SK-N-SH (cell line): ENCODE measurements at regions not wholly inside any gene's neighbourhood (a gene's known extent, or its start where the extent isn't known, plus 50 kb on each side); places are given as distances from the start of the nearest gene placed in this dataset.

Experiments
- CTCF ChIA-PET: fragments of 300-600, 350-600 bp; formaldehyde crosslinking; extraction: SDS; loops from one replicate; lab custom pipeline; 2021; lab: Yijun Ruan, JAX
- POLR2A ChIA-PET: fragments of 350-600 bp; sonication (Branson Sonifier 250); formaldehyde crosslinking; extraction: SDS; loops from one replicate; lab custom pipeline; 2020; ENCODE audit warnings: antibody characterized with exemption, inconsistent platforms; lab: Yijun Ruan, JAX
- DNase-seq: peaks from one replicate; pipeline ENCODE4 v3.0.0; 2012
- H2AFZ ChIP-seq: fragments of 200-600 bp; sonication (generic); 2 replicates; pipeline ENCODE4 v1.8.1; 2016; ENCODE audit warnings: antibody characterized with exemption, mild to moderate bottlenecking, low read depth
- H3F3A ChIP-seq: fragments of 200-600 bp; sonication (generic); replicated peaks from 2 replicates; pipeline ENCODE3; 2016; ENCODE audit warnings: antibody characterized with exemption, mild to moderate bottlenecking; ENCODE audit not compliant: insufficient read depth
- H3K27ac ChIP-seq, 2 experiments: fragments of 200-500 bp in 1 of 2; fragments of 200-600 bp in 1 of 2; sonication (Bioruptor generic) in 1 of 2; sonication (generic), shearing (Covaris generic) in 1 of 2; 2 replicates each; pipeline versions ENCODE4 v1.5.1 to v1.6.1; 2014 to 2016; ENCODE audit warnings: low read depth in 2 of 2, inconsistent platforms in 1 of 2, low read length in 1 of 2, mild to moderate bottlenecking in 1 of 2, mixed read lengths in 1 of 2
- H3K27me3 ChIP-seq: fragments of 200-600 bp; sonication (generic), shearing (Covaris generic); 2 replicates; pipeline ENCODE4 v1.6.1; 2016; ENCODE audit warnings: mixed run types; ENCODE audit not compliant: insufficient read depth
- H3K36me3 ChIP-seq, 2 experiments: fragments of 200-500 bp in 1 of 2; fragments of 200-600 bp in 1 of 2; sonication (Bioruptor generic) in 1 of 2; sonication (generic) in 1 of 2; replicated peaks in 1 of 2; 2 replicates each; pipeline versions ENCODE3 to v1.5.1; 2014 to 2016; ENCODE audit warnings: low read length in 1 of 2, mild to moderate bottlenecking in 1 of 2; ENCODE audit not compliant: insufficient read depth in 2 of 2, control insufficient read depth in 1 of 2
- H3K4me1 ChIP-seq, 2 experiments: fragments of 200-500 bp in 1 of 2; fragments of 200-600 bp in 1 of 2; sonication (Bioruptor generic) in 1 of 2; sonication (generic), shearing (Covaris generic) in 1 of 2; 2 replicates each; pipeline versions ENCODE4 v1.5.1 to v1.6.1; 2014 to 2016; ENCODE audit warnings: low read depth in 1 of 2, low read length in 1 of 2, mixed run types in 1 of 2; ENCODE audit not compliant: insufficient read depth in 2 of 2, control insufficient read depth in 1 of 2
- H3K4me2 ChIP-seq: fragments of 200-600 bp; sonication (generic), shearing (Covaris generic); 2 replicates; pipeline ENCODE4 v1.6.1; 2017; ENCODE audit warnings: mixed run types
- H3K4me3 ChIP-seq, 2 experiments: fragments of 200-500 bp in 1 of 2; fragments of 200-600 bp in 1 of 2; sonication (Bioruptor generic) in 1 of 2; sonication (generic), shearing (Covaris generic) in 1 of 2; 2 replicates each; pipeline versions ENCODE4 v1.5.1 to v1.8.1; 2014 to 2016; ENCODE audit warnings: low read depth in 2 of 2, inconsistent platforms in 1 of 2, low read length in 1 of 2, mild to moderate bottlenecking in 1 of 2, mixed read lengths in 1 of 2, moderate library complexity in 1 of 2
- H3K79me2 ChIP-seq: fragments of 200-600 bp; sonication (generic); 2 replicates; pipeline ENCODE4 v1.8.1; 2017; ENCODE audit warnings: mild to moderate bottlenecking; ENCODE audit not compliant: insufficient read depth
- H3K9ac ChIP-seq: fragments of 200-600 bp; sonication (generic); 2 replicates; pipeline ENCODE4 v1.6.1; 2017; ENCODE audit warnings: mixed run types
- H3K9me2 ChIP-seq: fragments of 200-600 bp; sonication (generic); 2 replicates; pipeline ENCODE4 v1.6.1; 2017; ENCODE audit warnings: mixed run types
- H3K9me3 ChIP-seq: fragments of 200-600 bp; sonication (generic); 2 replicates; pipeline ENCODE4 v1.6.1; 2017; ENCODE audit warnings: mixed run types, mild to moderate bottlenecking, moderate library complexity
- H4K20me1 ChIP-seq: fragments of 200-600 bp; sonication (generic); 2 replicates; pipeline ENCODE4 v1.6.1; 2017; ENCODE audit warnings: mild to moderate bottlenecking, mixed run types; ENCODE audit not compliant: insufficient read depth
- FOXJ3 ChIP-seq: sonication (generic); formaldehyde crosslinking; IDR thresholded peaks from 2 replicates; pipeline ENCODE4 v1.5.1; 2020; ENCODE audit warnings: mild to moderate bottlenecking, missing genetic modification reagents
- JUND ChIP-seq: IDR thresholded peaks from 2 replicates; pipeline ENCODE4 v1.4.0; 2012
- MEF2A ChIP-seq: IDR thresholded peaks from 2 replicates; pipeline ENCODE4 v1.4.0; 2012; ENCODE audit warnings: low read depth, borderline replicate concordance
- MXI1 ChIP-seq: IDR thresholded peaks from 2 replicates; pipeline ENCODE4 v1.6.1; 2012; ENCODE audit warnings: mild to moderate bottlenecking, low read depth, low read length, improper control_type of control experiment
- POLR2AphosphoS5 ChIP-seq: IDR thresholded peaks from 2 replicates; pipeline ENCODE4 v1.6.1; 2012; ENCODE audit warnings: low read depth, low read length
- RCOR1 ChIP-seq: fragments of 150-350 bp; IDR thresholded peaks from 2 replicates; pipeline ENCODE4 v1.6.1; 2017; ENCODE audit warnings: antibody characterized with exemption, low read length
- RXRA ChIP-seq: IDR thresholded peaks from 2 replicates; pipeline ENCODE4 v1.4.0; 2012; ENCODE audit warnings: low read depth, mild to moderate bottlenecking, borderline replicate concordance
- SIN3A ChIP-seq: IDR thresholded peaks from 2 replicates; pipeline ENCODE4 v1.6.1; 2012; ENCODE audit warnings: low read depth, mild to moderate bottlenecking, low read length, moderate library complexity, borderline replicate concordance
- SMC3 ChIP-seq: IDR thresholded peaks from 2 replicates; pipeline ENCODE4 v1.6.1; 2012; ENCODE audit warnings: low read depth, low read length, improper control_type of control experiment
- TAF1 ChIP-seq: IDR thresholded peaks from 2 replicates; pipeline ENCODE4 v1.6.1; 2012; ENCODE audit warnings: low read depth, mild to moderate bottlenecking, low read length, moderate library complexity, borderline replicate concordance
- WGBS: methylation state at CpG from one replicate; pipeline ENCODE4 v1.1.6; 2017; ENCODE audit warnings: low lambda C conversion rate; 5-methylcytosine and 5-hydroxymethylcytosine counted together
- TF ChIP-seq, protein P1 (sequence below): IDR thresholded peaks from 2 replicates; pipeline ENCODE4 v1.4.0; 2012; ENCODE audit warnings: low read depth, borderline replicate concordance
- TF ChIP-seq, protein P2 (sequence below): fragments of 200-600 bp; sonication (generic); IDR thresholded peaks from 2 replicates; pipeline ENCODE4 v1.6.1; 2017; ENCODE audit warnings: antibody characterized with exemption, mild to moderate bottlenecking, moderate library complexity
- TF ChIP-seq, protein P3 (sequence below): fragments of 150-350 bp; IDR thresholded peaks from 2 replicates; pipeline ENCODE4 v1.6.1; 2016; ENCODE audit warnings: mild to moderate bottlenecking, low read depth, low read length
- TF ChIP-seq, protein P4 (sequence below): IDR thresholded peaks from 2 replicates; pipeline ENCODE4 v1.4.0; 2012; ENCODE audit warnings: low read depth

DNA sequence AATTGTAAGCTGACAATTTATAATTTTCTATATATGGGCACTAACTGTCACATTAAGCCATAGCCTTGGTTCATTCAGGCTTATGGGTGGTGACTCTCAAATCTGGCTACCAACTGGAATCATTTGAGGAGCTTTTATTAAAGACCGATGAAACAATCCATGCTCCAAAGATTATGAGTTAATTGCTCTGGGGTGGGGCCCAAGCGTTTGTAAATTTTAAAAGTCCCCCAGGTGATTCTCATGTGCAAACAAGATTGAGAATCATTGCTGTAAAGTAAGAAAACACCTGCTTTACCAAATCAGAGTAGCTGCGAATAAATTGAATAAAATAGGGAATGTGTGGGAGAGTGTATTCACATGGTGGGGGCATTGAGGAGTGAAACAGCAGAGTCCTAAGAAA is 76.1 kb upstream of the RAB27B start:
- Histone ChIP-seq H3K4me1 (no peaks in the 10 kb centered on the region), H3K4me3 (no peak overlapping the region), H3K27me3 (no peaks in the 10 kb centered on the region), H3K27ac (no peak overlapping the region), H3K9me2 (no peaks in the 10 kb centered on the region), H3F3A (no peaks in the 10 kb centered on the region)
- ChIA-PET POLR2A (no interaction called here), CTCF (interaction anchor here (0.7 kb wide), 1 partner anchor 231 kb away, joined by 3 read pairs; no protein-coding TSS in a partner anchor)
- TF ChIP-seq SIN3A (no peak), RXRA (no peak), TAF1 (no peak), MEF2A (no peak), SMC3 (no peak), MXI1 (no peak), RCOR1 (no peak), JUND (no peak), POLR2AphosphoS5 (no peak), FOXJ3 (CRISPR knock-in tag) (no peak)
- TF ChIP-seq, protein P1, sequence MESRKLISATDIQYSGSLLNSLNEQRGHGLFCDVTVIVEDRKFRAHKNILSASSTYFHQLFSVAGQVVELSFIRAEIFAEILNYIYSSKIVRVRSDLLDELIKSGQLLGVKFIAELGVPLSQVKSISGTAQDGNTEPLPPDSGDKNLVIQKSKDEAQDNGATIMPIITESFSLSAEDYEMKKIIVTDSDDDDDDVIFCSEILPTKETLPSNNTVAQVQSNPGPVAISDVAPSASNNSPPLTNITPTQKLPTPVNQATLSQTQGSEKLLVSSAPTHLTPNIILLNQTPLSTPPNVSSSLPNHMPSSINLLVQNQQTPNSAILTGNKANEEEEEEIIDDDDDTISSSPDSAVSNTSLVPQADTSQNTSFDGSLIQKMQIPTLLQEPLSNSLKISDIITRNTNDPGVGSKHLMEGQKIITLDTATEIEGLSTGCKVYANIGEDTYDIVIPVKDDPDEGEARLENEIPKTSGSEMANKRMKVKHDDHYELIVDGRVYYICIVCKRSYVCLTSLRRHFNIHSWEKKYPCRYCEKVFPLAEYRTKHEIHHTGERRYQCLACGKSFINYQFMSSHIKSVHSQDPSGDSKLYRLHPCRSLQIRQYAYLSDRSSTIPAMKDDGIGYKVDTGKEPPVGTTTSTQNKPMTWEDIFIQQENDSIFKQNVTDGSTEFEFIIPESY = no peak
- TF ChIP-seq, protein P2, sequence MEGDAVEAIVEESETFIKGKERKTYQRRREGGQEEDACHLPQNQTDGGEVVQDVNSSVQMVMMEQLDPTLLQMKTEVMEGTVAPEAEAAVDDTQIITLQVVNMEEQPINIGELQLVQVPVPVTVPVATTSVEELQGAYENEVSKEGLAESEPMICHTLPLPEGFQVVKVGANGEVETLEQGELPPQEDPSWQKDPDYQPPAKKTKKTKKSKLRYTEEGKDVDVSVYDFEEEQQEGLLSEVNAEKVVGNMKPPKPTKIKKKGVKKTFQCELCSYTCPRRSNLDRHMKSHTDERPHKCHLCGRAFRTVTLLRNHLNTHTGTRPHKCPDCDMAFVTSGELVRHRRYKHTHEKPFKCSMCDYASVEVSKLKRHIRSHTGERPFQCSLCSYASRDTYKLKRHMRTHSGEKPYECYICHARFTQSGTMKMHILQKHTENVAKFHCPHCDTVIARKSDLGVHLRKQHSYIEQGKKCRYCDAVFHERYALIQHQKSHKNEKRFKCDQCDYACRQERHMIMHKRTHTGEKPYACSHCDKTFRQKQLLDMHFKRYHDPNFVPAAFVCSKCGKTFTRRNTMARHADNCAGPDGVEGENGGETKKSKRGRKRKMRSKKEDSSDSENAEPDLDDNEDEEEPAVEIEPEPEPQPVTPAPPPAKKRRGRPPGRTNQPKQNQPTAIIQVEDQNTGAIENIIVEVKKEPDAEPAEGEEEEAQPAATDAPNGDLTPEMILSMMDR = no peak
- TF ChIP-seq, protein P3, sequence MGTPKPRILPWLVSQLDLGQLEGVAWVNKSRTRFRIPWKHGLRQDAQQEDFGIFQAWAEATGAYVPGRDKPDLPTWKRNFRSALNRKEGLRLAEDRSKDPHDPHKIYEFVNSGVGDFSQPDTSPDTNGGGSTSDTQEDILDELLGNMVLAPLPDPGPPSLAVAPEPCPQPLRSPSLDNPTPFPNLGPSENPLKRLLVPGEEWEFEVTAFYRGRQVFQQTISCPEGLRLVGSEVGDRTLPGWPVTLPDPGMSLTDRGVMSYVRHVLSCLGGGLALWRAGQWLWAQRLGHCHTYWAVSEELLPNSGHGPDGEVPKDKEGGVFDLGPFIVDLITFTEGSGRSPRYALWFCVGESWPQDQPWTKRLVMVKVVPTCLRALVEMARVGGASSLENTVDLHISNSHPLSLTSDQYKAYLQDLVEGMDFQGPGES = no peak
- TF ChIP-seq, protein P4, sequence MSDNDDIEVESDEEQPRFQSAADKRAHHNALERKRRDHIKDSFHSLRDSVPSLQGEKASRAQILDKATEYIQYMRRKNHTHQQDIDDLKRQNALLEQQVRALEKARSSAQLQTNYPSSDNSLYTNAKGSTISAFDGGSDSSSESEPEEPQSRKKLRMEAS = no peak
- TF ChIP-seq, all 33 proteins: peak for 0
- H3K36me3 ChIP-seq = no peaks in the 10 kb centered on the region
- H3K79me2 ChIP-seq = no peaks in the 10 kb centered on the region
- H4K20me1 ChIP-seq = no peaks in the 10 kb centered on the region
- WGBS = 90% methylated on average over 3 of the region's 3 CpGs
- H2AFZ ChIP-seq = no peak overlapping the region
- no peak overlapping the region for H3K4me2 ChIP-seq
- H3K9ac ChIP-seq = no peak overlapping the region
- no peaks in the 10 kb centered on the region for H3K9me3 ChIP-seq
- no peak for DNase-seq
